ENCODE measurements at regions not wholly inside any gene's neighbourhood (a gene's known extent, or its start where the extent isn't known, plus 50 kb on each side); places are given as distances from the start of the nearest gene placed in this dataset.

GRCh38 chr9:16063241-16063591 is 510.4 kb downstream of the CCDC171 start:
- no peak for TF ChIP-seq CTCF (conservative IDR thresholded peaks at IDR 0.05)
- no peak for TF ChIP-seq EZH2 (IDR thresholded peaks at IDR 0.05; ENCODE audit: low read depth)
